ENCODE measurements at regions not wholly inside any gene's neighbourhood (a gene's known extent, or its start where the extent isn't known, plus 50 kb on each side); places are given as distances from the start of the nearest gene placed in this dataset.

DNA sequence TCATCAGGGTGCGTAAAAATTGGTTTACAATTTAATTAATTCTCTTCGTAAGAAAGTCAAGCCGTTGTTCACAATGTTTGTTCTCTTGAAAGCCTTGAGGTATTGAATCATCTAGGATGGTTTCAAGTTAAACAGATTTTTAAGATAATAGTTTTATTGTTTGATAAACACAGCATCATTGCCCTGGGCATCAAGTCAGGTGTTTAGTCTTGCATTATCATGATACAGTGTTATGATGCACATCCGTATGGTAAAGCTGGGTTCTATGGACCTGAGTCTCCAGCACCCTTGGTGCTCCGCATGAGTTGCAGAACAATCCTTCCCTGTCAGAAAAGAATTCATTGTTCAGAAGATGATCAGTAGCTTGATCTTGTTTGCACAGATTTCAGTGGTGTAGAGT lies 359.5 kb downstream of the LMO4 start:
- Histone ChIP-seq H3K18ac (ENCODE audit: low read depth in 1 of 2, low read length in 2 of 2) (no peak overlapping the region), H2BK12ac (ENCODE audit: low read length in 2 of 2) (no peak overlapping the region), H3K9me3 (ENCODE audit: control insufficient read depth, low read length) (no peaks in the 10 kb centered on the region), H3K4me3 (ENCODE audit: insufficient read depth in 1 of 2, low read depth in 1 of 2, low read length in 2 of 2) (no peak overlapping the region), H3K4ac (ENCODE audit: low read depth in 1 of 2, low read length in 2 of 2) (no peak overlapping the region), H2BK5ac (ENCODE audit: low read depth, low read length, poor library complexity, severe bottlenecking) (no peak overlapping the region), H3K23ac (ENCODE audit: low read length in 2 of 2) (no peak overlapping the region), H2BK120ac (ENCODE audit: low read depth, low read length) (no peak overlapping the region), H4K91ac (ENCODE audit: low read length) (no peak overlapping the region), H3K14ac (ENCODE audit: low read length in 2 of 2) (no peak overlapping the region), H3K36me3 (ENCODE audit: control insufficient read depth in 1 of 2, insufficient read depth in 2 of 2, low read depth in 1 of 2, low read length in 2 of 2) (no peaks in the 10 kb centered on the region), H2BK15ac (ENCODE audit: low read depth, poor library complexity, severe bottlenecking) (no peak overlapping the region), H3K27ac (ENCODE audit: low read length, poor library complexity, severe bottlenecking) (no peak overlapping the region), H3K4me1 (ENCODE audit: control insufficient read depth, insufficient read depth, low read depth, low read length) (peaks cover 1% of the 10 kb centered on the region), H3K9ac (ENCODE audit: low read length) (no peak overlapping the region), H2AK5ac (ENCODE audit: low read length, severe bottlenecking) (no peak overlapping the region), H3K27me3 (ENCODE audit: control insufficient read depth in 1 of 2, insufficient read depth in 1 of 2, low read length in 2 of 2) (no peaks in the 10 kb centered on the region), H4K8ac (ENCODE audit: low read length) (no peak overlapping the region), H3K79me1 (replicated peaks; ENCODE audit: low read length, poor library complexity, severe bottlenecking) (no peaks in the 10 kb centered on the region), H3K4me2 (ENCODE audit: low read length, poor library complexity, severe bottlenecking) (no peak overlapping the region), H2AFZ (ENCODE audit: low read depth, low read length) (no peak overlapping the region)
- 94% methylated on average over 5 of the region's 5 CpGs for WGBS
- no peak for DNase-seq

DNA sequence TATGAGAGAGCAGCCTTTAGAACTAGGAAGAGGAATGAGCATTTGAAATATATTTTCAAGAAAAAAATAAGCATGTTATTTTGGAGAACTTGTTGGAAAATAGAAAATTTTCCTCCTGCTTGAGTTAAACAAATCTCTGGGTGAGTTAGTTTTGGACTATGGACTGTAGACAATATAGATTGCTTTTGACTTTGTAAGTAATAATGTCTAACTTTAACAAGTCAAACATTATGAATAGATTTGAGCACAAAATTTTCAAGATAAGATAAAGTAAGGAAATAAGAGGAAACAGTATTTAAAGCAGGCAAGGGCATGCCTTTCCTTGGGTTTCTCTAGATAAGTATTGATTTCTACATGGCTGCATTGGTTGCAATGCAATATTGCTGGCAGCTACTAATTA lies 360.8 kb downstream of the LMO4 start:
- no peak overlapping the region for H3K23ac ChIP-seq (ENCODE audit: low read length in 2 of 2)
- no peaks in the 10 kb centered on the region for H3K27me3 ChIP-seq (ENCODE audit: control insufficient read depth in 1 of 2, insufficient read depth in 1 of 2, low read length in 2 of 2)
- H3K9ac ChIP-seq (ENCODE audit: low read length): no peak overlapping the region
- H3K4me2 ChIP-seq (ENCODE audit: low read length, poor library complexity, severe bottlenecking): no peak overlapping the region
- H2BK12ac ChIP-seq (ENCODE audit: low read length in 2 of 2): no peak overlapping the region
- no peak overlapping the region for H4K91ac ChIP-seq (ENCODE audit: low read length)
- no peak overlapping the region for H2AK5ac ChIP-seq (ENCODE audit: low read length, severe bottlenecking)
- no peaks in the 10 kb centered on the region for H3K79me1 ChIP-seq (replicated peaks; ENCODE audit: low read length, poor library complexity, severe bottlenecking)
- no peak overlapping the region for H3K4me3 ChIP-seq (ENCODE audit: insufficient read depth in 1 of 2, low read depth in 1 of 2, low read length in 2 of 2)
- H2AFZ ChIP-seq (ENCODE audit: low read depth, low read length): no peak overlapping the region
- H3K18ac ChIP-seq (ENCODE audit: low read depth in 1 of 2, low read length in 2 of 2): no peak overlapping the region
- no peak overlapping the region for H4K8ac ChIP-seq (ENCODE audit: low read length)
- H3K36me3 ChIP-seq (ENCODE audit: control insufficient read depth in 1 of 2, insufficient read depth in 2 of 2, low read depth in 1 of 2, low read length in 2 of 2): no peaks in the 10 kb centered on the region
- H3K14ac ChIP-seq (ENCODE audit: low read length in 2 of 2): no peak overlapping the region
- H2BK120ac ChIP-seq (ENCODE audit: low read depth, low read length): no peak overlapping the region
- no peaks in the 10 kb centered on the region for H3K4me1 ChIP-seq (ENCODE audit: control insufficient read depth, insufficient read depth, low read depth, low read length)
- H3K4ac ChIP-seq (ENCODE audit: low read depth in 1 of 2, low read length in 2 of 2): no peak overlapping the region
- no peak for DNase-seq
- no peak overlapping the region for H3K27ac ChIP-seq (ENCODE audit: low read length, poor library complexity, severe bottlenecking)
- H2BK5ac ChIP-seq (ENCODE audit: low read depth, low read length, poor library complexity, severe bottlenecking): no peak overlapping the region
- no peaks in the 10 kb centered on the region for H3K9me3 ChIP-seq (ENCODE audit: control insufficient read depth, low read length)
- no peak overlapping the region for H2BK15ac ChIP-seq (ENCODE audit: low read depth, poor library complexity, severe bottlenecking)

GRCh38 chr1:87696483-87696882 lies 367.8 kb downstream of the LMO4 start:
- Histone ChIP-seq H3K4me1 (ENCODE audit: control insufficient read depth, insufficient read depth, low read depth, low read length) (no peaks in the 10 kb centered on the region), H3K27ac (ENCODE audit: low read length, poor library complexity, severe bottlenecking) (no peak overlapping the region), H3K4ac (ENCODE audit: low read depth in 1 of 2, low read length in 2 of 2) (no peak overlapping the region), H2BK15ac (ENCODE audit: low read depth, poor library complexity, severe bottlenecking) (no peak overlapping the region), H3K9me3 (ENCODE audit: control insufficient read depth, low read length) (peaks cover 25% of the 10 kb centered on the region), H3K23ac (ENCODE audit: low read length in 2 of 2) (no peak overlapping the region), H4K91ac (ENCODE audit: low read length) (no peak overlapping the region), H3K27me3 (ENCODE audit: control insufficient read depth in 1 of 2, insufficient read depth in 1 of 2, low read length in 2 of 2) (no peaks in the 10 kb centered on the region), H3K14ac (ENCODE audit: low read length in 2 of 2) (no peak overlapping the region), H2AK5ac (ENCODE audit: low read length, severe bottlenecking) (no peak overlapping the region), H4K8ac (ENCODE audit: low read length) (no peak overlapping the region), H3K4me3 (ENCODE audit: insufficient read depth in 1 of 2, low read depth in 1 of 2, low read length in 2 of 2) (no peak overlapping the region), H3K36me3 (ENCODE audit: control insufficient read depth in 1 of 2, insufficient read depth in 2 of 2, low read depth in 1 of 2, low read length in 2 of 2) (no peaks in the 10 kb centered on the region), H2BK12ac (ENCODE audit: low read length in 2 of 2) (no peak overlapping the region), H3K18ac (ENCODE audit: low read depth in 1 of 2, low read length in 2 of 2) (no peak overlapping the region), H2AFZ (ENCODE audit: low read depth, low read length) (no peak overlapping the region), H3K4me2 (ENCODE audit: low read length, poor library complexity, severe bottlenecking) (no peak overlapping the region), H2BK120ac (ENCODE audit: low read depth, low read length) (no peak overlapping the region), H3K9ac (ENCODE audit: low read length) (no peak overlapping the region), H3K79me1 (replicated peaks; ENCODE audit: low read length, poor library complexity, severe bottlenecking) (no peaks in the 10 kb centered on the region), H2BK5ac (ENCODE audit: low read depth, low read length, poor library complexity, severe bottlenecking) (no peak overlapping the region)
- 97% methylated on average over 2 of the region's 2 CpGs for WGBS
- no peak for DNase-seq

DNA sequence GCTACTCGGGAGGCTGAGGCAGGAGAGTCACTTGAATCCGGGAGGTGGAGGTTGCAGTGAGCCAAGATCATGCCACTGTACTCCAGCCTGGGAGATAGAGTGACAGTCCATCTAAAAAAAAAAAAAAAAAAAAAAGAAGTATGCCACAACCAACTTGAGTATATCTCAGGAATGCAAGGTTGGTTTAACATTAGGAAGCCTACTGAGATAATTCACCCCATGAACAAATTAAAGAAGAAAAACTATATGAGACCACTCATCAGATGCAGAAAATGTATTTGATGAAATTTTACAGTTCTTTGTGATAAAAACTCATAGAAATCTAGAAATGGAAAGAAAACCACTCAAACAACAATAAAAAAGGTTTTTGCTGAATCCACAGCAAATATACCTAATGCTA lies 373.8 kb downstream of the LMO4 start:
- Histone ChIP-seq H2BK5ac (ENCODE audit: low read depth, low read length, poor library complexity, severe bottlenecking) (no peak overlapping the region), H3K4me3 (ENCODE audit: insufficient read depth in 1 of 2, low read depth in 1 of 2, low read length in 2 of 2) (no peak overlapping the region), H2AK5ac (ENCODE audit: low read length, severe bottlenecking) (no peak overlapping the region), H3K79me1 (replicated peaks; ENCODE audit: low read length, poor library complexity, severe bottlenecking) (no peaks in the 10 kb centered on the region), H2AFZ (ENCODE audit: low read depth, low read length) (no peak overlapping the region), H3K18ac (ENCODE audit: low read depth in 1 of 2, low read length in 2 of 2) (no peak overlapping the region), H3K9ac (ENCODE audit: low read length) (no peak overlapping the region), H3K9me3 (ENCODE audit: control insufficient read depth, low read length) (peaks cover 20% of the 10 kb centered on the region), H3K4me1 (ENCODE audit: control insufficient read depth, insufficient read depth, low read depth, low read length) (no peaks in the 10 kb centered on the region), H2BK15ac (ENCODE audit: low read depth, poor library complexity, severe bottlenecking) (no peak overlapping the region), H3K27ac (ENCODE audit: low read length, poor library complexity, severe bottlenecking) (no peak overlapping the region), H2BK120ac (ENCODE audit: low read depth, low read length) (no peak overlapping the region), H3K4me2 (ENCODE audit: low read length, poor library complexity, severe bottlenecking) (no peak overlapping the region), H3K4ac (ENCODE audit: low read depth in 1 of 2, low read length in 2 of 2) (no peak overlapping the region), H3K27me3 (ENCODE audit: control insufficient read depth in 1 of 2, insufficient read depth in 1 of 2, low read length in 2 of 2) (no peaks in the 10 kb centered on the region), H3K36me3 (ENCODE audit: control insufficient read depth in 1 of 2, insufficient read depth in 2 of 2, low read depth in 1 of 2, low read length in 2 of 2) (no peaks in the 10 kb centered on the region), H3K14ac (ENCODE audit: low read length in 2 of 2) (no peak overlapping the region), H2BK12ac (ENCODE audit: low read length in 2 of 2) (no peak overlapping the region), H3K23ac (ENCODE audit: low read length in 2 of 2) (no peak overlapping the region), H4K8ac (ENCODE audit: low read length) (no peak overlapping the region), H4K91ac (ENCODE audit: low read length) (no peak overlapping the region)
- WGBS: no CpG with 5 or more reads among the region's 2 CpGs
- no peak for DNase-seq
